ELF-1 (cell line): ENCODE measurements at regions not wholly inside any gene's neighbourhood (a gene's known extent, or its start where the extent isn't known, plus 50 kb on each side); places are given as distances from the start of the nearest gene placed in this dataset.
"Not testable (repeated sequence)": the region's sequence is repeated elsewhere in the genome, so short reads cannot be mapped to it uniquely, and the experiment has no call there.

Experiments used
- DNase-seq: peaks from one replicate; pipeline ENCODE4 v3.0.0-alpha.2; 2016; ENCODE audit warnings: low read depth, low spot score

- DNase-seq: no peak
Observed at GRCh38 chr4:141346144-141346543, 125.4 kb downstream of the ZNF330 start.

DNA sequence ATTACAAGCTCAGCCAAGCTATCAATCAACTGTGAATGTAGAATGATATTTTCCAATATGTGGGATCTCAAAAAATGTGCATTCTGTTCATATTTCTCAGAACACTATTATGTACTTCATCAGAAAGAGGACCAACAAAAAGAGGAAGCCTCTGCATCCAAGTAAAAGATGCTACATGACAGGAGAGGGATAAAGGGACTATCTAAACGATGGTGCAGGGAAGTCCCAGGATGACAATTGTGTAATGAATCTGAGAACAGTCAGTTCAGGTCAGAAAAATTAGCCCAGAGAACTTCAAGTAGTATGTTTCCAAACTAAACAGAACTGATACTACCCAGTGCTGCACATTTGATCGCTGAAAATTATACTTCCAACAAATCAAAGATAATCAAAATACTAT, 127.0 kb downstream of the ZNF330 start:
- no peak for DNase-seq

GRCh38 chr4:141348125-141348524, 127.4 kb downstream of the ZNF330 start:
- no peak for DNase-seq

GRCh38 chr4:141348573-141348972, 127.9 kb downstream of the ZNF330 start:
- DNase-seq: no peak

GRCh38 chr4:141349236-141349635, 128.5 kb downstream of the ZNF330 start:
- no peak for DNase-seq

GRCh38 chr4:141350122-141350905, 129.6 kb downstream of the ZNF330 start:
- DNase-seq: peak; percentile 1

DNA sequence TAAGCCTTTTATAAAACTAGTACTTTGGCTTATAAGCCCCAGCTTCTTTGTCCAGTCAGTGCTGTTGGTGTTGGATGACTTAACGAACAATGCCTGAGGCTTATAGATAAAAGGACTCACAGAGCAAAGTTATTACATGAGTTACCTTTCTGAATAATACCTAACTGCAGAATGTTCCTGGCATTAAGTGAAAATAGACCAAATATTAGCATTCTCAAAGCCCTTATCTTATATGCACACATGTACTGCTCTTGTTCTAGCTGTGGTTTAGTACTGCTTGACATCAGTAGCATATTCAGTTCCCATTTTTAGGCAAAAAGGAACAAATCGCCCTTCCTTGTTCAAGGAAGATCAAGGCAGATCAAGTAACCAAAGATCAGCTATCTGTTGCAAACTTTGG, 131.6 kb downstream of the ZNF330 start:
- no peak for DNase-seq

- DNase-seq: peak; percentile 29
Observed at GRCh38 chr4:141352909-141353525, 132.3 kb downstream of the ZNF330 start.

GRCh38 chr4:141356321-141356962, 135.7 kb downstream of the ZNF330 start:
- no peak for DNase-seq

GRCh38 chr4:141356963-141357335, 136.3 kb downstream of the ZNF330 start:
- no peak for DNase-seq

DNA sequence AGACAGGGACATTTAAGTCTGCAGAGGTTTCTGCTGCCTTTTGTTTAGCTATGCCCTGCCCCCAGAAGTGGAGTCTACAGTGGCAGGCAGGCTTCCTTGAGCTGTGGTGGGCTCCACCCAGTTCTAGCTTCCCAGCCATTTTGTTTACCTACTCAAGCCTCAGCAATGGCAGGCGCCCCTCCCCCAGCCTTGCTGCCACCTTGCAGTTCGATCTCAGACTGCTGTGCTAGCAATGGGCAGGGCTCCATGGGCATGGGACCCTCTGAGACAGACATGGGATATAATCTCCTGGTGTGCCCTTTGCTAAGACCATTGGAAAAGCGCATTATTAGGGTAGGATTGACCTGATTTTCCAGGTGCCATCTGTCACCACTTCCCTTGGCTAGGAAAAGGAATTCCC, 147.5 kb downstream of the ZNF330 start:
- DNase-seq: not testable (repeated sequence)

DNA sequence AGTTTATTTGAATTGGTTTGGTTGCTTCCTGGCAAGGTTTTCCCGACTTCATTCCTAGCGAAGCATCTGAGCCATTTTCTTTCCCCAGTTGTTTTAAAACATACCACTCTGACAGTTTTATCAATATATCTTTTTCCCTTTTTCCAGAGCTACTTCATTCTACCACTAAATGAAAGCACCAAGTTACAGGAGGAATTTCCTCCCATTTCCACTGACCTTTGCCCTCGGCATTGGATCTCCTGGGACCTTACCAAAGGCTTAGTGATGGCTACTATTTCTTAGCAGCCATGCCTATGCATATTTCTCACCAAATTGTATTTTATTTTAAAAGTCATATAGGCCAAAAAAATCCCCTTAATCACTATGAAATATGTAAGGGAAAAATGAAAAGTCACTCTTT, 150.5 kb downstream of the ZNF330 start:
- no peak for DNase-seq

GRCh38 chr4:141375855-141376254, 155.2 kb downstream of the ZNF330 start:
- DNase-seq: peak; percentile 32

GRCh38 chr4:141376769-141377168, 156.1 kb downstream of the ZNF330 start:
- DNase-seq: no peak

GRCh38 chr4:141387299-141387698, 166.6 kb downstream of the ZNF330 start:
- no peak for DNase-seq

- no peak for DNase-seq
Observed at GRCh38 chr4:141388481-141388880, 167.8 kb downstream of the ZNF330 start.

DNA sequence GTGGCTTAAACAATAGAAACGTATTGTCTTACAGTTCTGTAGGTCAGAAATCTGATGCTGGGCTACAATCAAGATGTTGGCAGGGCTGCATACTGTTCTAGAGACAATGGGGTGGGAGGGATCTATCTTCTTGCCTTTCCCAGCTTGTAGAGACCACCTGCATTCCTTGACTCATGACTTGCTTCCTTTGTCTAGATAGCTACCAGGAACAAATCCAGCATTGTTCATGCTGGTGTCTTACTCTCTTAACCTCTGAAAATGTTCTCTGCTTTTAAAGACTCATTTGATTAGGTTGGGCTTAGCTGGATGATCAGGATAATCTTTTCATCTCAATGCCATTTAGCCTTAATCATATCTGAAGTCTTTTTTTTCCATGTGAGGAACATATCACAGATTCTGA, 169.0 kb downstream of the ZNF330 start:
- no peak for DNase-seq

DNA sequence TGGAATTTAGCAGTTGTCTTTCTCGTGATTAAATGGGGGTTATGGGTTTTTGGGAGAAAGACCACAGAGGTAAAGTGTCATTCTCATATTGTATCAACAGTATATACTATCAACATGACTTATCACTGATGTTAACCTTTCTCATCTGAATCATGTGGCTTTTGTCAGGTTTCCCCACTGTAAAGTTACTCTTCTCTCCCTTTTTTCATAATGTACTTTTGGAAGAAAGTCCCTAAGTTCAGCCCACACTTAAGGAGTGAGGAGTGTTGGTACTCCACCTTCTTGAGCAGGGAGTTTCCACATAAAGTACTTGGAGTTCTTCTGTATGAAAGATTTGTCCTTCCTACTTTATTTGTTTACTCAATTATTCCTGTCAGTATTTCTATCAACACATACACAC, 169.9 kb downstream of the ZNF330 start:
- no peak for DNase-seq

- no peak for DNase-seq
Observed at GRCh38 chr4:141391293-141391692, 170.6 kb downstream of the ZNF330 start.

GRCh38 chr4:141391771-141392170, 171.1 kb downstream of the ZNF330 start:
- no peak for DNase-seq

GRCh38 chr4:141395246-141395830, 174.6 kb downstream of the ZNF330 start:
- DNase-seq: no peak

- no peak for DNase-seq
Observed at GRCh38 chr4:141395919-141396318, 175.2 kb downstream of the ZNF330 start.

DNA sequence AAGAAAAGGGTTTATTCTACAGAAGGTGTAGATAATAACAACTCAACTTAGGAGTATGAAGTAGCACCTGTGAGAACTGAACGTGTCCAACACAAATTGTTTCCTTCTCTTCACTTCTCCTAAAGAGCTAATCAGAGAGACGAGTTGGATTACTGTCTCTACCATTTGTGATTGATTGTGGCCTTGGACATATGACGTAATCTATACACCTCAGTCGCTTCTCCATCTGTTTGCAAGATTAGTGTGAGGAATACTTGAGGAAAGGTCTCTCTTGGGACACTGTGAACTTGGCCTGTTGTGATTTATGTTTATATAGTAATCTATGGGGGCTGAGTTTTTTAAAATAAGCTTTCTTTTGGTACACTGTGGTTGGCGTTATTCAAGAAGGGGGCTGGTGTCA, 182.0 kb downstream of the ZNF330 start:
- no peak for DNase-seq
